Fibroblast of lung (primary cell): ENCODE measurements at regions not wholly inside any gene's neighbourhood (a gene's known extent, or its start where the extent isn't known, plus 50 kb on each side); places are given as distances from the start of the nearest gene placed in this dataset.

Source experiments
- DNase-seq, 2 donors: peaks; one replicate each; pipeline versions ENCODE4 v3.0.0 to v3.0.0-alpha.2; 2010; ENCODE audit warnings: low read depth in 2 of 2
- H2AFZ ChIP-seq: 2 replicates; pipeline ENCODE4 v1.5.1; 2012; ENCODE audit warnings: low read length, control low read depth, inconsistent platforms
- H3K27ac ChIP-seq: 2 replicates; pipeline ENCODE4 v1.5.1; 2011; ENCODE audit warnings: low read length, control low read depth; ENCODE audit not compliant: insufficient read depth
- H3K27me3 ChIP-seq: 2 replicates; pipeline ENCODE4 v1.5.1; 2011; ENCODE audit warnings: mild to moderate bottlenecking, low read length; ENCODE audit not compliant: control insufficient read depth, insufficient read depth
- H3K36me3 ChIP-seq: 2 replicates; pipeline ENCODE4 v1.5.1; 2011; ENCODE audit warnings: low read length; ENCODE audit not compliant: control insufficient read depth, insufficient read depth
- H3K4me1 ChIP-seq: 2 replicates; pipeline ENCODE4 v1.5.1; 2011; ENCODE audit warnings: low read length; ENCODE audit not compliant: control insufficient read depth, insufficient read depth; ENCODE audit errors: extremely low read depth
- H3K4me2 ChIP-seq: 2 replicates; pipeline ENCODE4 v1.5.1; 2011; ENCODE audit warnings: low read length, control low read depth; ENCODE audit not compliant: insufficient read depth; ENCODE audit errors: extremely low read depth
- H3K4me3 ChIP-seq, 4 experiments: fragments of 200-600 bp in 1 of 4; sonication (generic) in 1 of 4; replicated peaks in 1 of 4; 2 replicates each; pipeline ENCODE4 v1.5.1; 2011 to 2016; ENCODE audit warnings: low read length in 4 of 4, low read depth in 3 of 4, mild to moderate bottlenecking in 3 of 4, control low read depth in 2 of 4, inconsistent platforms in 1 of 4, mixed read lengths in 1 of 4; ENCODE audit not compliant: insufficient read depth in 1 of 4; ENCODE audit errors: control extremely low read depth in 1 of 4
- H3K79me2 ChIP-seq: 2 replicates; pipeline ENCODE4 v1.5.1; 2012; ENCODE audit warnings: mild to moderate bottlenecking, low read length, inconsistent platforms; ENCODE audit not compliant: control insufficient read depth, insufficient read depth
- H3K9ac ChIP-seq: 2 replicates; pipeline ENCODE4 v1.5.1; 2011; ENCODE audit warnings: mild to moderate bottlenecking, low read length, control low read depth; ENCODE audit not compliant: insufficient read depth
- H3K9me3 ChIP-seq: 2 replicates; pipeline ENCODE4 v1.5.1; 2012; ENCODE audit warnings: low read depth, low read length; ENCODE audit not compliant: control insufficient read depth, insufficient read depth
- H4K20me1 ChIP-seq: 2 replicates; pipeline ENCODE4 v1.5.1; 2011; ENCODE audit warnings: low read length; ENCODE audit not compliant: control insufficient read depth, insufficient read depth; ENCODE audit errors: extremely low read depth
- EZH2 ChIP-seq: IDR thresholded peaks from 2 replicates; pipeline ENCODE4 v1.5.1; 2012; ENCODE audit warnings: low read length, control low read depth, mild to moderate bottlenecking; ENCODE audit errors: missing control alignments
- TF ChIP-seq, protein P1 (sequence below), 2 donors: IDR thresholded peaks in 1 of 2; conservative IDR thresholded peaks in 1 of 2; 1 replicate in 1 of 2; 2 replicates in 1 of 2; pipeline ENCODE4 v1.5.1; 2011 to 2012; ENCODE audit warnings: low read length in 2 of 2, control low read depth in 1 of 2, inconsistent platforms in 1 of 2, low read depth in 1 of 2, mild to moderate bottlenecking in 1 of 2

DNA sequence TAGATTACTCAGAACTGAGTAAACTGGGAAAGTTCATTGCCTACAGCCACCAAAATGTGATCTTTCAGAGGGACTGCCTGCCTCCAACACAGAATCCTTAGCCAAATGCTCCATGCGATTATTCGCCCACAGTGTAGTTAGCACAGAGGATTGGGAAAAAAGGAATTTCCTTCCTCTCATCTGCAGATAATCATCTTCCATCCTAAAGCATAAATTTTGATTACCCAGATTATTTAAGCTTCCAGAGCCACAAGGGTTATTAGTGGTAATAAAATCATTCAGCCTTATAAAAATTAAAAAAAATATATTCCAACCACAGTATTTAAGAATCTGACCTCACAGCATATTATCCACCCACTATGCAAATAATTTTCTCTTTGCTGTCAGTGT, 285.3 kb upstream of the GRAMD2B start:
- Histone ChIP-seq H4K20me1 (no peaks in the 10 kb centered on the region), H3K79me2 (no peaks in the 10 kb centered on the region), H3K4me3 (no peak overlapping the region), H3K9ac (no peak overlapping the region), H3K4me2 (no peak overlapping the region), H3K36me3 (no peaks in the 10 kb centered on the region), H3K27ac (no peak overlapping the region), H3K27me3 (no peaks in the 10 kb centered on the region), H2AFZ (no peak overlapping the region), H3K9me3 (no peaks in the 10 kb centered on the region), H3K4me1 (no peaks in the 10 kb centered on the region)
- no peak for TF ChIP-seq EZH2
- TF ChIP-seq, protein P1, sequence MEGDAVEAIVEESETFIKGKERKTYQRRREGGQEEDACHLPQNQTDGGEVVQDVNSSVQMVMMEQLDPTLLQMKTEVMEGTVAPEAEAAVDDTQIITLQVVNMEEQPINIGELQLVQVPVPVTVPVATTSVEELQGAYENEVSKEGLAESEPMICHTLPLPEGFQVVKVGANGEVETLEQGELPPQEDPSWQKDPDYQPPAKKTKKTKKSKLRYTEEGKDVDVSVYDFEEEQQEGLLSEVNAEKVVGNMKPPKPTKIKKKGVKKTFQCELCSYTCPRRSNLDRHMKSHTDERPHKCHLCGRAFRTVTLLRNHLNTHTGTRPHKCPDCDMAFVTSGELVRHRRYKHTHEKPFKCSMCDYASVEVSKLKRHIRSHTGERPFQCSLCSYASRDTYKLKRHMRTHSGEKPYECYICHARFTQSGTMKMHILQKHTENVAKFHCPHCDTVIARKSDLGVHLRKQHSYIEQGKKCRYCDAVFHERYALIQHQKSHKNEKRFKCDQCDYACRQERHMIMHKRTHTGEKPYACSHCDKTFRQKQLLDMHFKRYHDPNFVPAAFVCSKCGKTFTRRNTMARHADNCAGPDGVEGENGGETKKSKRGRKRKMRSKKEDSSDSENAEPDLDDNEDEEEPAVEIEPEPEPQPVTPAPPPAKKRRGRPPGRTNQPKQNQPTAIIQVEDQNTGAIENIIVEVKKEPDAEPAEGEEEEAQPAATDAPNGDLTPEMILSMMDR (conservative IDR thresholded peaks at IDR 0.05 in 1 of 2, IDR thresholded peaks at IDR 0.05 in 1 of 2; ENCODE audit: low read depth in 1 of 2, low read length in 2 of 2): no peak
- DNase-seq: peak in 1 of 2 donors; percentile 73

DNA sequence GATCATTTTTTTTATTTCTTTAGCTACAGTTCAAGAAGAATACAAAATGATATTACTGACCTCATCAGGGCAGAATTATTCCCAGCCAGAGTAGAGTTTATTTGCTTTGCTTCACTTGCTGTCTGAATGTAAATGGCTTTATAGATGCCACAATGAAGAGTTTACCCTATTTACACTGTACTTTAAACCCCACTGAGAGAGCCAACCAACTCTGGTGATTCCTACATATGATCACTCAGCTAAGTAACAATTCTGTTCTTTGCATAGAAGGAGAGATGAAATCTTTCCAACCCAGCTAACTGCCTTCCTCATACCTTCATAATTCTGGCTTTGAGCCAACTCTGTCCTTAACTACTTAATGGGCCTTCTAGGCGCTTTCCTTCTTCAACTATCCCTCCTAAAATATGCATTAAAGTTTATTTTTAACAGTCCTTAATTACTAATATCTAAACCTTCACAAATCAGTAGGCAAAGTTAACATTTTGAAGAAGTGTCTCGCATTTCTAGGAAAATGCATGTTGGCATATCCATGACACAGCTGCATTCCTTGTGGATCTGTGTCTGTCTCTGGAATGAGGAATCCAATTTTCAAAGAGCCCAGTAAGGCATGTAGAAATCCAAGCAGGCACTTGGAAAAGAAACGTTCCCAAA, 284.8 kb upstream of the GRAMD2B start:
- peak; percentile 30 to 74 for DNase-seq
- Histone ChIP-seq H3K9ac (no peak overlapping the region), H3K36me3 (no peaks in the 10 kb centered on the region), H3K9me3 (no peaks in the 10 kb centered on the region), H3K4me1 (no peaks in the 10 kb centered on the region), H3K4me2 (no peak overlapping the region), H3K4me3 (no peak overlapping the region), H3K79me2 (no peaks in the 10 kb centered on the region), H3K27ac (no peak overlapping the region), H2AFZ (no peak overlapping the region), H4K20me1 (no peaks in the 10 kb centered on the region), H3K27me3 (no peaks in the 10 kb centered on the region)
- no peak for TF ChIP-seq EZH2
- TF ChIP-seq, protein P1 (conservative IDR thresholded peaks at IDR 0.05 in 1 of 2, IDR thresholded peaks at IDR 0.05 in 1 of 2; ENCODE audit: low read depth in 1 of 2, low read length in 2 of 2): no peak

DNA sequence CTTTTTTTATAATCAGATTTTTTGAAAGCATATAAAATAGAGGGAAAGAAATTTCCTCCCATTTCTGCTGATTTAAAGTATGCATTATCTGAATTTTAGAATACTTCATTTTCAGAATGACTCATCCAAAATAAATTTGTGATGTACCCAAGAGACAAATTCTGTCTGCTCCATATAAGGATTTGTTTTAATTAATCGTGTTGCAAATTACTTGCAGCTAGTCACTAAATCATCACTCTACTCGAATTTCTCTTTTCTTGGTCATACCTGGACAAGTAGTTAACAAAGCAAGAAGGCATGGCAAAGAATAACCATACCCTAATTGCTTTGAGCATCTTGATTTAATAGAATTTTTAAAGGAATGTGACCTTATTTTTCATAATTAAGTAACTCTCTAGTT, 284.1 kb upstream of the GRAMD2B start:
- no peak overlapping the region for H3K27ac ChIP-seq
- H3K4me3 ChIP-seq: no peak overlapping the region
- no peak overlapping the region for H2AFZ ChIP-seq
- no peaks in the 10 kb centered on the region for H3K79me2 ChIP-seq
- no peak overlapping the region for H3K9ac ChIP-seq
- no peaks in the 10 kb centered on the region for H3K4me1 ChIP-seq
- H3K27me3 ChIP-seq: no peaks in the 10 kb centered on the region
- no peaks in the 10 kb centered on the region for H3K36me3 ChIP-seq
- H4K20me1 ChIP-seq: no peaks in the 10 kb centered on the region
- H3K9me3 ChIP-seq: no peaks in the 10 kb centered on the region
- TF ChIP-seq, protein P1 (conservative IDR thresholded peaks at IDR 0.05 in 1 of 2, IDR thresholded peaks at IDR 0.05 in 1 of 2; ENCODE audit: low read depth in 1 of 2, low read length in 2 of 2): no peak
- DNase-seq: peak; percentile 24 to 50
- no peak overlapping the region for H3K4me2 ChIP-seq
